ENCODE measurements at regions not wholly inside any gene's neighbourhood (a gene's known extent, or its start where the extent isn't known, plus 50 kb on each side); places are given as distances from the start of the nearest gene placed in this dataset.

GRCh38 chr20:19881990-19882389 lies 123.9 kb downstream of the RIN2 start:
- TF ChIP-seq EP300 (IDR thresholded peaks at IDR 0.05) (no peak), POLR2AphosphoS5 (IDR thresholded peaks at IDR 0.05) (no peak), POLR2A (IDR thresholded peaks at IDR 0.05) (no peak), CTCF (IDR thresholded peaks at IDR 0.05) (no peak)

All from stomach (tissue), 4 donors.